COLO668 (cell line): ENCODE measurements at regions not wholly inside any gene's neighbourhood (a gene's known extent, or its start where the extent isn't known, plus 50 kb on each side); places are given as distances from the start of the nearest gene placed in this dataset.

Source experiments
- DNase-seq: peaks from one replicate; lab custom pipeline; 2025; ENCODE audit not compliant: unreplicated experiment; lab: John Stamatoyannopoulos, UW

- DNase-seq, result no peak
Measured at GRCh38 chr2:16019617-16020351, 79.4 kb downstream of the MYCN start.

GRCh38 chr2:16019060-16019480 is 78.7 kb downstream of the MYCN start:
- DNase-seq, result no peak

GRCh38 chr2:16018277-16019059 is 78.1 kb downstream of the MYCN start:
- no peak for DNase-seq

GRCh38 chr2:16016282-16016681 is 75.9 kb downstream of the MYCN start:
- no peak for DNase-seq

- no peak for DNase-seq
Measured at GRCh38 chr2:16015903-16016265, 75.5 kb downstream of the MYCN start.

- DNase-seq, result no peak
Measured at GRCh38 chr2:16015210-16015902, 75.0 kb downstream of the MYCN start.

- peak; percentile 28 for DNase-seq
Measured at GRCh38 chr2:16014802-16015201, 74.5 kb downstream of the MYCN start.

- DNase-seq, result peak; percentile 80
Measured at GRCh38 chr2:16014041-16014787, 73.9 kb downstream of the MYCN start.

GRCh38 chr2:16013359-16013911 is 73.1 kb downstream of the MYCN start:
- DNase-seq, result no peak

- DNase-seq, result peak; percentile 91
Measured at GRCh38 chr2:16012626-16013358, 72.4 kb downstream of the MYCN start.

- DNase-seq, result no peak
Measured at GRCh38 chr2:16012029-16012596, 71.8 kb downstream of the MYCN start.

- DNase-seq, result no peak
Measured at GRCh38 chr2:16011621-16011960, 71.2 kb downstream of the MYCN start.

GRCh38 chr2:16010951-16011620 is 70.7 kb downstream of the MYCN start:
- DNase-seq, result no peak

GRCh38 chr2:16010011-16010410 is 69.7 kb downstream of the MYCN start:
- no peak for DNase-seq

GRCh38 chr2:16009560-16009959 is 69.2 kb downstream of the MYCN start:
- DNase-seq, result no peak

GRCh38 chr2:16008856-16009255 is 68.5 kb downstream of the MYCN start:
- no peak for DNase-seq

- DNase-seq, result no peak
Measured at GRCh38 chr2:16008331-16008850, 68.0 kb downstream of the MYCN start.

GRCh38 chr2:16007167-16007934 is 67.0 kb downstream of the MYCN start:
- DNase-seq, result no peak
